Activated CD8-positive, alpha-beta memory T cell treated with anti-CD3 and anti-CD28 coated beads, Interleukin-2, amount 50 U/mL, for 24 hours (primary cell): ENCODE measurements at regions not wholly inside any gene's neighbourhood (a gene's known extent, or its start where the extent isn't known, plus 50 kb on each side); places are given as distances from the start of the nearest gene placed in this dataset.

Experiments
- DNase-seq: peaks from one replicate; pipeline ENCODE4 v3.0.0-alpha.2; 2020; ENCODE audit errors: extremely low read depth

DNA sequence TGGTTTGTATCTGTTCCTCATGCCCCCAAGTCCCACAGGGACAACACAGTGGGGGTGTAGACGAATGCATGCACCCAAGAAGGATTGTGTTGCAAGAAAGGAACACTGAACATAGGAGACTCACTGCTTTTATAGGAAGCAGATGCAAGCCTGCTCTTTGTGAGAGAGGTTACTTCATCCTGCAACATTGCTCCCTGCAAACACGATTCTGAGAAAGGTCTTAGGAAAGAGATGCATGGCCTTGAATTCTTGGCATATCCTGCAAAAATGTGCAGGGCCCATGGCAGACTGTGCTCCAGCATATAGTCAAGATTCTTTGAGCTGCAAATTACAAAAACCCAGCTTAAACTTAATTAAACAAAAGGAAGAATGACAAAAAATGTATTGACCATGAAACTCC lies 312.2 kb upstream of the MGAT5 start:
- no peak for DNase-seq

DNA sequence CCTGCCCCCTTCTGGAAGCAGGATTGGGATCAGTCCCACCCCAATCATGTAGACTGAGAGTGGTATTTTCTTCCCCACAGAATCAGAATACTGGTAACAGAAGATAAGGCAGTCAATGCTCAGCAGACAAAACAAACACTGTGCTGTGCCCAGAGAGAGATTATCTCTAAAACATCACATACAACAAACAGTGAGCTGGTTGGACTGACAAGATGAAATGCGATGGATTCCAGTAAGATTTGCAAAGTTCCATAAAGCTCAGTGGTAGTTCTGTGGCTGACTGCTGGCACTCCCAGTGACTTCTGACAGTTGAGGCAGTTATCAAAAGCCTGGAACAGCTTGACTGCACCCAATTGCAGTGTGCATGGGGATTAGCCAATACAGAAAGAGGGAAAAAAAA lies 311.5 kb upstream of the MGAT5 start:
- no peak for DNase-seq

DNA sequence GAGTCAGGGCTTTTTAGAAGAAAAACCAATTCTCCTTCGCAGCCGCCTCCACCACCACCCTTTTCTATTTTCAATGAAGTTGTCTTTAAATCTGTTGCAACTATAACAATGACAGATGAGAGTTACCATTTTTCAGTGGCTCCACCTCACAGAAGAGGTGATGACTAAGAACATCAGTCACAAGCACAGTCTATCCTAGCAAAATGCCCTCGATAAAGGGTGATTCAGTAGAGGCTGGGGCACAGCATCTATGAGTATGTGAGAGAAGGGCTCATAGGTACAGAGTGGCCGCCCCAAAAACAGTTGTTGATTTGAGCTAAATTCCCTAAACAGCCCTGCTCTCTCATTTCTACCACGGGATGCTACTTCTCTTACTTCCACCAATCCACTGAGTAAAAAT lies 310.8 kb upstream of the MGAT5 start:
- DNase-seq = no peak

DNA sequence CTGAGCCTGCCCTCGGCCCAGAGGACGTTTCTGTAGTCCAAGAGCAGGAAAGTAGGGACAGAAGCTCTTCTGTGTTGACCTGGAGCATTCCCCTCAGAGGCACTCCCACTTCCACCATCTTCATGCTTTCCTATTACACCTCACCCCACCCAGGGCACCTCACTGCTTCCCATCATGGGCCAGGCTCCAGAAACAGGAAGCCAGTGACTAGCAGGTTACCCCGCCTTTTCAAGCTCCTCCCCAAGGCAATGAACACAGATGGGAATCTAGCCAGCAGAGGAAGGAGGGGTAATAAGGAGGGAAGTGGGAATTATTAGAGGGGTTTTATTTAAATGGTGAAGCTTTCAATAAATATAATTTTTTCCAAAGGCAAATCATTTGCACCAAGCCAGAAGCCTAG lies 308.8 kb upstream of the MGAT5 start:
- no peak for DNase-seq

DNA sequence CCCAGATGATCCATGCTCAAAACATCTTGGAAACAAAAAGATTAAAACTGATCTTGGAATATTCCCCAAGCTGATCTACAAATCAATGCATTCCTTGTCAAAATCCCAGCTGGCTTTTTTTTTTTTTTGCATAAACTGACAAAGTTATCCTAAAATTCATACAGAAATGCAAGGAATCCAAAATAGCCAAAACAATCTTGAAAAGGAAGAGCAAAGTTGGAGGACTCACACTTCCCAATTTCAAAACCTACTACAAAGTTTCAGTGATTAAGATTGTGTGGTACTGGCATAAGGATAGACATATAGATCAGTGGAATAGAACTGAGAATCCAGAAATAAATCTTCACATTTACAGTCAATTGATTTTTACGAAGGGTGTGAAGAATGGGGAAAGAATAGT lies 306.8 kb upstream of the MGAT5 start:
- no peak for DNase-seq

DNA sequence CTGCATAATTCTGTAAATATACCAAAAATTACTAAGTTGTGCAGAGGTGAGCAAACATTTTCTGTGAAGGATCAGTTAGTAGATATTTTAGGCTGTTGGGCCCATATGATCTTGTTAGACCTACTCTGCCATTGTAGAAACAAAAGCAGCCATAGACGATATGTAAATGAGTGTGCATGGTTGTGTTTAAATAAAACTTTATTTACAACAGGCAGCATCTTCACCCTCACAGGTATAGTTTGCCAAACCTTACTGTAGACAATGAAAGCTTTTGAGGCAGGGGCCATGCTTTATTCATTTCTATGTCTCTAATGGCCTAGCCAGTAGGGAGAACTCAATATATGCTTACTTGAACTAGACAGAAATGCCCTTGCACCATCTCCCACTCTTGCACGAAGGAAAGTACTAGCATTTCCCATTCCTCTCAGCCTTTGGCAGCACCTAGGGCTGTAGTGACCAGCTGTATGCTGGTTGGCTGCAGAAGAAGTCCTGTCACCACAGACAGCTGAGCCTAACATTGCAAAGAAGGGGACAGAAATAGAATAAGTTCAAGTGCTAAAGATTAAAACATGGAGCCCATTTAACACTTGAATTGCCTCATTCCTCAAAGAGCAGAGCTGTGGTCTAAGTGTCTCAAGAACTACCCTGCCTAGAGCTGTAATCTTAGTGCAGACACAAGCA lies 305.1 kb upstream of the MGAT5 start:
- no peak for DNase-seq

DNA sequence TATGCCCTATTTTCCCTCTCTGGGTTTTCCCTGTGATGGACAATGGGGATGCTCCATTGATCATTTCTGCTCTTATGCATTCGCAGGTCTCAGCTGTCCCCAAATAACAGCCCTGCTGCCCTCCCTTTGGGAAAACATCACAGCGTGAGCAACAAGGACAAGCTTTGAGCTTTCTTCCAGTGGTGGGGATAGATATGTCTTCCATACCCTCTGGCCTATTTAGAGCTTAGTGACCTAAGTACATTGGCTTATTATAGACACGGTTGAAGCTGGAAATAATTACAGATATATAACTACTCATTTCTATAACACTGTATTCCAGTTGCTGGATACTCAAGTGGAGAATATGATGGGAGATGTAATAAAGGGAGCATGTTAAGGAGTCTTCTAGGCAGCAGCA lies 304.3 kb upstream of the MGAT5 start:
- DNase-seq = no peak

DNA sequence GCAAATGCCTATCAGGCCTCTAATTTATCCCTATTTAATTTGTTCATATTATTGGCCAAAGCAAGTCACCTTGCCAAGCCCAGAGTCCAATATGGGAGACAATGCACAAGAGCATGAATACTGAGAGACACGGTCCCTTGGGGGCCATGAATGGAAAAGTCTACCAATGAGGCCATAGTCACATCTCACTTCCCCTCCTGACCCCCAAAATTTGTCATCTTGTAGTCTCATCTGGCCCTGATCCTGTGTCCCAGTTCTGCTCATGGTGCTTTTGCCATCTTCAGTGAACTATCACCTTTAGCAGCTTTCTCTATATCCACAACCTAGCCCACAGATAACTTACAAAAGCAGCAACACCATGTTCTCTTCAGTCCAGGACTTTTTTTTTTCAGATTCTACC lies 302.7 kb upstream of the MGAT5 start:
- DNase-seq = no peak

DNA sequence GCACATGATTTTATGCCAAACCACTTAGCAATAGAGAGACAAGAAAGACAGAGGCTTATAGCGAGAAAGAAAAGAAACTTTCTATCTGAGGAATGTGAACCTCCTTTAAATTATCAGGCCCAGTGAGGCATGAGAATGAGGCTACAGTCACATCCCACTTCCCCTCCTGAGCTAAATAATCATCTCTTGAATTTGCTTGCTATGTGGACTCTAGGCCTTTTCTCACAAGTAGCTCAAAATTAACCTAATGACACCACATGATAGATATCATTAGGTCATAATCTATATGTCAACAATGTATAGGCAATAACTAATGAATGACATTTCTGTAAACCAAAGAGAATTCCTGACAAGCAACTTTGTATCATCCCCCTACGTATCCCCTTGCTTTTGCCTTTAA lies 301.5 kb upstream of the MGAT5 start:
- DNase-seq = no peak

DNA sequence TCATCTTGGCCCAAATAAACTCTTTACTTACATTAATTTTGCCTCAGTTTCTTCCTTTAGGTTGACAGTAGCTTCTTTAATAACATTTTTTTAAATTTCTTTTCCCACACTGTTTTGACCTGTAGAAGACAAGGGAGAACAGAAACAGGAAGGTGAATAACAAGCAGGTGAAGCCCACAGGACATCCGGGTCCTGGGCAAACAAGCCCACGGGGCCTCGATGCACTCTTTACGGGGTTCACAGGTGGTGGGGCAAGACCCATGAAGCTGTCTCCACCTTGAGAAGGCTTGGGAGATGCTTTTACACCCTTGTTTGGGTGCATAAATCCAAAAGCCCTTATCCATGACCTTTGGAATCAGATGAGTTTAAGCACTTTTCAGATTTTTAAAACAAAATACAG lies 301.0 kb upstream of the MGAT5 start:
- no peak for DNase-seq

DNA sequence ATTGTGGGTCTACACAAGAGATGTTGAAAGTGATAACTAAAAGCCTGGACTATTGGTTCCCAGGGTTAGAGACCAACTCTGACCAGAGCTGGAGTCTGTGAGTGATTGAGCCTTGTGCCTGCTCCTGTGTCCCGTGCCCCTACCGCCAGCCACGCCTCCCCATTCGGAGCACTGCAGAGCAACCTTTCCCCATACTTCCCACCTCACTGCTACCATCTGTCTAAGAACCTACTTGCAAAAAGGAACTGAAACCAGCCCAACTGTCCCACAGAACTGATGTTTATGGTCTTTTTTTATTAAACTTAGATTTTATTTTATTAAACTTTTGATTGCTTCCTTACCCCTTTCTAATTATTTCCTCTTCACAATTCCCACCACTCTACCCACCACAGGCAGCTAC lies 300.3 kb upstream of the MGAT5 start:
- no peak for DNase-seq

DNA sequence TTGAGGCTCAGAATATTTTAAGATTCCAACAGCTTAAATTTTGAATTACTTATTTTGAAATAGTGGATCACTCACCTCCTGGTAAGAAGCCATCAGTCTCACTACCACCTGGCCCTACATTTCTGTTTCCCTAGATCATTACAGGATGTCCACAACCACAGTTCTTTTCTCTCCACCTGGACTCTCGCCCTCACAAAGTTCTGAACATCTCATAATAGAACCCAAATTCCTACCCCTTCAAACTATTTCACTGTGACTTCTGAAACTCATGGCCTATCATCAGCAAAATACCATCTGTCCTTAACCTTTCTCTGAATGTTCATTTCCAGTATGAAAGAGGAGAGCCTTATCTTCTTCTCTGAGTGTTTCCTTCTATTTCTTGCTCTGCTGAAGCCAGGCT lies 299.2 kb upstream of the MGAT5 start:
- no peak for DNase-seq

DNA sequence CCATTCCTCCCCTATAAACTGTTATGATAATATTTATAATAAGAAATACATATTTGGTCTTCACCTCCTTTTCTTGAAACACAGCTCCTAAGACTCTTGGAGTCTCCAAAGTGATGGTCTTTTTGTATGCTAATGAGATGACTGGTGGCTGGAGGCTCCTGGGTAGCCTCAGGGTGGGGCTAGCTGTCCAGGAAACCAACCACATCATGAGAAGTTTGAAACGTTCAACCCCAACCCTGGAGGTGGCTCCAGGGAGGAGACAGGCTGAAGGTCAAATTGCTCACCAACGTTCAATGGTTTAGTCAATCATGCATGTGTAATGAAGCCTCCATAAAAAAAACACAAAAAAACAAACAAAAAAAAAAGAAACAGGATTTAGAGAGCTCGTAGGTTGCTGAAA lies 298.7 kb upstream of the MGAT5 start:
- DNase-seq = no peak

DNA sequence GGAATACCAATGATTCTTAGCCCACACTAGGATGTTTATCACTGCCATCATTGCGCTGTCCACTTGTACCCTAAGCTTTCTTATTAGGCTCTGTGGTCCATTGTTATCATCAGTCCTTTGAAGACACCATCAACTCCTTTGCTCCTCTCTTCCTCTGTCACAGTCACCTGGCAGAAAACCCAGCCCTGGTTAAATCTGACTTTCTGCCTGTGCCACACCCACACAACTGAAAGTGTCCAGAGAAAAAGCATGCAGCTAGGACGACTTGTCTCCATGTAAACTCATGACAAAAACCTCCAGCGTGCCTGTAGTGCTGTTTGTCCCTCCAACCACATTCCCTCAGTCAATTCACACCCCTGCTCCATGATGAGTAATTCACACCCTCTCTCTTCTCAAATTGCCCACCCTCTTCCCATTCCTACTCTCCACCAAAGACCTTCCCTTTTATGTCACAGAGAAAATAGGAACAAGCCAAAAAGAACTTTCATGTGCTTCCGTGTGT lies 297.4 kb upstream of the MGAT5 start:
- no peak for DNase-seq

DNA sequence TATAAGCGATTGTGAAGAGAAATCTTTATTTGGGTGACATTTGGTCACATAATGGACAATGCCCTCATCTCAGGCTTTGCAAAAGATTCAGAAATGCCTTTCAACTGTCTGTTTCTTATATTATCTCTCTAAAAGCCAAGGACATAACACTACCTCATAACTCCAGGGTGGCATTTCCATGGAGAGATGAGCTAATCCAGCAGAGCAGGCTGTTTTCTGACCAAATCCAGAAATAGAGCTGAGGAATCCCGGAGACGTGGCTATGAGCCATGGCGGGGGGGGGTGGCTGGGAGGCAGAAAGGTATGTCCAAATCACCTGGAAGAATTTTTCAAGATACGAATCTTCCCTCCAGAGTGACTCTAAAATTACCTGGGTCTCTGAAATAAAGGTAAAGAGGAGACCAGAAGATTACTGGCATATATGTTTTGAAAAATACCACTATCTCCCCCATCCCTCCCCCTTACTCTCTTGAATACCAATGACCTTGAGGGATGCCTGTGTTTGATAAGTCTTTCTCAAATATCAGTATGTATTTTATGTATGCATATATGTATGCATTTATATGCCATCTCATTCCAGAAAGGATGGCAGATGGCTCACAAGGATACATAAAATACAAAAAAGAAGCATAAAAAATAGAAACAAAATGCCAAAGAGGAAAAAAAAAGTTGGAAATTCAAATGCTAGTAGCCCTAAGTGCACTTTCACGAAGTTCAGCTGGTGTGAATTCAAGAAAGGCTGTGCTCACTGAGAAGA lies 296.0 kb upstream of the MGAT5 start:
- no peak for DNase-seq

DNA sequence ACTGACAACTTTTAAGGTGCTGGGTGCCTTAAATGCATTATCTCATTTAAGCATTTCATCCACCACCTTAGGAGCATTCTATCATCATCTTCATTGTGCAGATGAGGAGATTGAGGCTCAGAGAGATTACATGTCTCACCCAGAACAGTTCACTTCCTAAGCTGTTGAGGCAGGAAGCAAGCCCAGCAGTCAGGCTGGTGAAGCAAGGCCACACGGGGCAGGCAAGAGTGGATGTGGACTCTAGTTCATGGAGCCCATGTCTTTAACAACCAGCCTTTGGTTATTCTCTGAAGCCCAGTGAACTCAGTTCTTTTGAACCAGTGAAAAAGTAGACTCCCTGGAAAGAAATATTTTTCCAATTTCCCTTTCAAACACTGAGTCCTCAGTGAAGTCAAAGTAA lies 294.8 kb upstream of the MGAT5 start:
- no peak for DNase-seq

DNA sequence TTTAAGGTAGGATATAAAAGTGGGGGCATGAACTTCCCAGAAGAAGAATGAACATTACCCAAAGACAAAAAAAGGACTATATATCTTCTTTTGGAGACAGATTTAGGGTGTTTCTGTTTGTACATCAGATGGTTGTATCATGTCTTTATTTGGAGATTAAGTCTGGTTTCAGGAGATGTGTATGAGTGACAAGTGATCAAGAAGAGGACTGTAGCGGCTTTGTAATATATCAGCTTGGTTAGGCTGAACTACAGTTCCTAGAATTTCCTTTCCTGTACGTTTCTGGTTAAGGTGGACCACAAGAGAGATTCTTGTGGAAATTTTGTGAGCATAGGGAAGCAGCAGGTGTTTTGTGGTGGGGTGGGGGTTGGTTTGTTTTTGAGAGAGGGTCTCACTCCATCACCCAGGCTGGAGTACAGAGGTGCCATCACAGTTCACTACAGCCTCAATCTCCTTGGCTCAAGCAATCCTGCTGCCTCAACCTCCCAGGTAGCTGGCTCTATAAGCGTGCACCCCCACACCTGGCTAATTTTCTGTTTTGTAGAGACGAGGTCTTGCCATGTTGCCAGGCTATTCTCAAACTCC lies 287.1 kb upstream of the MGAT5 start:
- no peak for DNase-seq

DNA sequence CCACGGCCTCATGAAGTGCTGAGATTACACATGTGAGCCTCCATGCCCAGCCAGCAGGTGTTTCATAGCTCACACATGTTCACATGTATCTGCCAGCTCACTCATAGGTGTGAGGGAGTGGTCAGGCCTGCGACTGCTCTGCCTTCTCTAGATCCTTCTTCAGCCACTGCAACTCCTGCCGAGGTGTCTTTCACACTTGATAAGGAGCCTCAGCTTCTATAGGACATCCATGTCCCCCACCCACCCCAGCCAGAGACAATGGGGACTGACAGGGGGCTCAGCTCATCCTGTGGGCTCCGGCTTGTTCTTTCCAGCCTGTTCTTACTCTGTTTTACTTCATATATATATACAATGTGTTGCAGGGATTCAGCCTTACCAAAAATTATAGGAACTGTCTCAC lies 286.5 kb upstream of the MGAT5 start:
- no peak for DNase-seq

DNA sequence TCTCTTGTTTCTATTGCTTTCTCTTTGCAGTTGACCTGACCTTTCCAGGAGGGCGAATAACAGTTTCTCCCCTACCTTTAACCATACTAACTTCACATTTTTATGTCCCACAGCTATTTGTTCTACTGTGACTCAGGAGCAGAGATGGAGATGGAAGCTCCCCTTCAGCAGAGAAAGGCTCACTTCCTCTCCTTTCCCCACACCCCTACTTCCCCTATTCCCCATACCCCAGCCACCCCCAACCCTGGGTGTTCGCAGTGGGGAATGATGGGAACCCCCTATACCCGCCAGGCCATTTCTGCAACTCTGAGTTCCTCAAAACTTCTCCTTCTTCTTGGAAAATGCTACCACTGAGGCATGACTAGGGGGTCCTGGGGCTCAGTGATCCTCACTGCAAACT lies 285.4 kb upstream of the MGAT5 start:
- DNase-seq = no peak

DNA sequence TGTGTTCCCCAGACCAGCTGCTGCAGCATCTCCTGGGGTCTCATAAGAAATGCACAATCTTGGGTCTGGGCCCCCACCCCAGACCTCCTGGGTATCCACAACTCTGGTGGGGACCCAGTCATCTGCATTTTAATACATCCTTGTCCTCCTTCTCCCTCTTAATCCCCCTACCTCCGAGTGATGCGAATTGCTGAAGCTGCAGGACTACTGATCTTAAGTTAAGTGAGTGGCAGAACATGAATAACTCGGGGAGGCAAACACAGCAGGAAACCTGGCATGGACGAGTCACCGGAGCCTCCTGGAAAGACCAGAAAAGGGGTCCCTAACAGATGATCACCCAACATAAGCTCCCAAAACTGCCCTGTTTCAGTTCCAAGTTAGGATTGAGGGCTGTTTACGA lies 283.2 kb upstream of the MGAT5 start:
- DNase-seq = no peak

DNA sequence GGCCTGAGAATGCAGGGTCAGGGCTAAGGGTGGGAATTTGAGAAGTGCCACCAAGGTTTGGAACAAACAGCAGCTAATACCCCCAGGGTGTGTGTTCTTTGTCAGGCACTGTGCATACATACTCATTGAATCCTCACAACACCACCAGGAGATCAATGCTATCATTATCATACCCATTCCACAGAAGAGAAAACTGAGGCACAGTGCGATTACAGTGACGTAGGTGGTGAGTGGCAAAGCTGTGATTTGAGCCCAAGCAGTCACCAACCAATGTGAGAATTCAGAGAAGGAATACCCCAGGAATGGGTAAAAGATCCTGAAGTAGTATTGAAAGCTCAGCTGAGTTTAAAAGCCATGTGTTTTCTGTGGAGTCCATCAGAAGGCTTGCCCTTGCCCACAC lies 281.6 kb upstream of the MGAT5 start:
- no peak for DNase-seq

DNA sequence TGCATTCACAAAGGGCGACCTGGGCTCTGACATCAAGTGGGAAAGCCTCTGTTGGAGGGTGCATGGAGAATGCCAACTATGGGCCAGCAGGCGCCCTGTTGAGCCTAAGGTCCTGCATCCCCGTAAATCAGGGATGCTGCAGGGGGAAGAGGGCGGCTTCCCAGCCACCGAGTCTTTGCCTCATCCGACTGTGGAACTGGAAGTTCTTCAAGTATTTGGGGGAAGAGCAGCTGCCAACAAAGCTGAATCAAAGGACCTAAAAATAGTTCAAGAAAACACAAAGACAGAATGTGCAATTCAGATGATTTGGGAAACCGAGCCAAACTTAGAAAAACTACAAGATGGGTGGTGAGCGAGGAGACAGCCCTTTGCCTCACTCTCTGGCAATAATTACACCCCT lies 281.1 kb upstream of the MGAT5 start:
- DNase-seq = no peak

DNA sequence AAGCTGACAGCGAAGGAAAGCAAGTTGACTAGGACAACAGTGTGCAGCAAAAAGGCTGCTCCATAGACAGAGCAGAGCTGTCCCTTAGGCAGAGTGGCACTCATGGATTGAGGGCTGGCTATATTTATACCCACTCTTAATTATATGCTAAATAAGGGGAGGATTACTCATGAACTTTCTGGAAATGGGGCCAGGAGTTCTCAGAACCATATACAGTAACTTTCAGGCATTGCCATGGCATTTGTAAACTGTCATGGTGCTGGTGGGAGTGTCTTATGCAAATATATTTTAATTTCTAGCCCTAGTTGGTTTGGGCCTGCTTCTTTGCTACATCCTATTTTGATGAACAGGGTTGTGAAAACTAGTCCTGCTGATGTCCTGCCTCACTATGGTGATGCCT lies 279.5 kb upstream of the MGAT5 start:
- no peak for DNase-seq
